COLO668 (cell line): ENCODE measurements at regions not wholly inside any gene's neighbourhood (a gene's known extent, or its start where the extent isn't known, plus 50 kb on each side); places are given as distances from the start of the nearest gene placed in this dataset.
"Not testable (repeated sequence)": the region's sequence is repeated elsewhere in the genome, so short reads cannot be mapped to it uniquely, and the experiment has no call there.

ENCODE experiments used
- DNase-seq: peaks from one replicate; lab custom pipeline; 2025; ENCODE audit not compliant: unreplicated experiment; lab: John Stamatoyannopoulos, UW

DNA sequence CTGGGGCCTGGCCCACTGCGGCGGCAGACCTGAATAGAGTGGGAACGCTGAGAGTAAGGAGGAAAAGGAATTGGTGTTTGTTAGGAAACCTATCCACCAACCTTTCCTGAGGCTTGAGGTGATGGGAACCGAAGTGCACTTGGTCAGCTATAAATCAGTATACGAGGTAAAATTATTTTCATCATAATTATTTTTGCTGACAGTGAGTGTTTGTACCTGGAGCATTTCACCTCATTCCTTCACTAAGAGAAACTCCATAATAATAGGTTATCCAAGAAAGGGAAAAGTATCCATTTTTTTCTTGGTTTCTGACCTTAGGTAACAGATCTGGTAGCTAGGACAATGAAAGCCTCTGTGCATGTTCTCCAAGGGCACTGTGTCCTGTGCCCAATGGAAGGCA lies 138.6 kb upstream of the RGPD4 start:
- DNase-seq = no peak

DNA sequence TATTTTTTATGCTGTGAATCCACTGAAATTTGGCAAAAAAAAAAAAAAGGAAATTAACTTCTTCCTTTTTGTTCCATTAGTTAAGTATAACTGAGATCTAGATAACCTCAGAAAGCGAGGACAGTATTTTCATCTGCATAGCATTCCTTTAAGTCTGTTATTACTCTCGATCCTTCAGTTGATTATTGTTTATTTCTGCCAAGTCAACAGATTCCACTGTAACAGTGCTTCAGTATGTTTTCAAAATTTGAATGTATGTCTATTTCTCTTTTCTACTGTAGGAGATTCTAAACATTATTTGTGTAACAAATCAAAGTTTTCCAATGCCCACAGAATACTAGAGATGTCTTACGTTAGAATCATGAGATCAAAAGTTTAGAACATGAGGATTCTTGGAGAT lies 133.1 kb upstream of the RGPD4 start:
- no peak for DNase-seq

DNA sequence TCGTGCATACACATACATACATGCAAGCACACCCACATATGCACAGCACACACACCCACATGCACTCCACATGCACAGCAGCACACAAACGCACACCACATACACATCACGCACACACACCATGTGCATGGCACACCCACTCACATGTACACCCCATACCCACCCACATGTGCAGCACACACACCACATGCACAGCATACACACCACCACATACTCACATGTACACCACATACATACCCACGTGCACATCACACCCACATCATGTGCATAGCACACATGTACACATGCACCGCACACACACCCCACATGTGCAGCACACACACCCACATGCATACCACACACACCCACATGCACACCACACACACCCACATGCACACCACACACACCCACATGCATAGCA lies 132.0 kb upstream of the RGPD4 start:
- DNase-seq = no peak

DNA sequence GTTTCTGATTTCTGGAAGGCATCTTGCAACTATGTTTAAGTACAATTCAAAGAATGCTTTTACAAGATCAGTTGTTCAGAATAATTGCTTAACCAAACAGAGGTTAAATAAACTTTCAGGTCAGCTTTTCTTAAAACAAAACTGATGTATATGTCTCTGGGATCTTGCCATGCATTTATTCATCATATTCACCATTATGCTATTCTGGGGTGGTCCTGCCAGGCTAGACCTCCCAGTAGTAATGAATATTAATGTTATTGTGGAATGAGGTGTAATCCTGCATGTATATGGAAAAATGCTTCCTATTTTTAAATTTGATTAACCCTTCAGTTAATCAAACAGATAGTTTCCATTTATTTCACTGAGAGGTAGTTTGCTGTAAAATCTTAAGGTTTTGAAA lies 129.3 kb upstream of the RGPD4 start:
- DNase-seq = no peak

DNA sequence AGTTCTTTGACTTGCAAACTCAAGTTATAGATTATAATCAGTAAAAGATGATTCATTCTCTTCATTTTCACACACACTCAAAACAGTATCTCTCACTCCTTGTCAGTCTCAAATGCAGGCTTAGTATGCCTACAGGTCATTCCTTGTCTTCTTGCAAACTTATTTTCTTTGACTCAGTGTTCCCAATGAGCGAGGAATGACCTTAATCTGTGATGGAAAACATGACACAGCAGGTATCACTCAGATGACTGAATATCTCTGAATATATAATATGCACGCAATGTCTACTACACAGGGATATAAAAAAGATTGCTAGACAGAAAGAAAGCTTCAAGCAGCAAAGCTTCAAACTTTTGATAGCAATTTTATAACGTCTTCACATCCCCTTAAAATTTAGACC lies 127.8 kb upstream of the RGPD4 start:
- no peak for DNase-seq

DNA sequence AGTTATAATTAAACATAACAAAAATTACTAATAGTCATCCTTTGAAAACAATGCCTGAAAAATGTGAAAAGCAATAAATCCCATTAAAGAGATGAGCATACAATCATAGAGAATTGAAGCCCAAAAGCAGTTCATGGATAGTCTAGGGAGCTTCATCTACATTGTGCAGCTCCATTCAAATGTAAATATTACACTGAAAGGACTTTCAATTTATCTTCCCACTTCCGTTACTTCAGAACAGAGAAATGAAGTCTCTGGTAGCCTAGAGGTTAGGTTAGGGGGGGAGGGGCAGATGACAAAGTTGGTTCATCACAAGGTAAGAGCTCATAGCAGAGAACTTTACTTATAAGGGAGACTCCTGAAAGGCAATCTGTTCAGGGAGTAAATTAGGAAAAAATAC lies 126.6 kb upstream of the RGPD4 start:
- no peak for DNase-seq

DNA sequence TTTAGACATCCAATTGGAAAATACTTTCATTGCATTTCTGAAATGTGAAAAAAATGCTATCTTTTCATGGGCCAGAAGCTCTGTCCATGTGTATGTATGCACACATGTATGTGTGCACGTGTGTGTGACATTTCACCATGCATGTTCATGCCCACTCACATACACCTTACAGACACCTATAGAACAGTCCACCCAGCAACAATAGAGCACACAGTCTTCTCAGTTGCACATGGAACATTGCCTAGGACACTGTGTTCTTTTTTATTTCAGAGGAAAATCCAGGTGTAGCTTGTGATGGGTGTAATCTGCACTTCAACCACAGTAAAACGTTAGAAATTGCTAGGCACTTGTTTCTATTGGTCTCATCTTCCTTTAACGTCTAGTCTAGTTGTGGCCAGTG lies 114.8 kb upstream of the RGPD4 start:
- DNase-seq = no peak

DNA sequence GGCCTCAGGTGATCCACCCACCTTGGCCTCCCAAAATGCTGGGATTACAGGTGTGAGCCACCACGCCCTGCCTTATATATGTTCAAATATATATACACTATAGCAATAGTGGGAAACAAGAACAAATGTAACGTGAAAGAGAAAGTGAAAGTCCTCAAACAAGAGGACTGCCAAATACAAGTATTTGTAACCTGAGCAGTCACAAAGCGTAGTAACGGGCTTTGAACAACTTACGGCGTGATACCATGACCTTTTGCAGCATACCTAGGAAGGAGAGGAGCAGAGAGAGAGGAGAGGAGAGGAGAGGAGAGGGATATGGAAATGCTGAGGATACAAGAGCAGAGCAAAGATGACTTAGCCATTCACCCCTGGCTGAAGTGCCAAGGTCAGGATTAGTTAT lies 113.8 kb upstream of the RGPD4 start:
- no peak for DNase-seq

DNA sequence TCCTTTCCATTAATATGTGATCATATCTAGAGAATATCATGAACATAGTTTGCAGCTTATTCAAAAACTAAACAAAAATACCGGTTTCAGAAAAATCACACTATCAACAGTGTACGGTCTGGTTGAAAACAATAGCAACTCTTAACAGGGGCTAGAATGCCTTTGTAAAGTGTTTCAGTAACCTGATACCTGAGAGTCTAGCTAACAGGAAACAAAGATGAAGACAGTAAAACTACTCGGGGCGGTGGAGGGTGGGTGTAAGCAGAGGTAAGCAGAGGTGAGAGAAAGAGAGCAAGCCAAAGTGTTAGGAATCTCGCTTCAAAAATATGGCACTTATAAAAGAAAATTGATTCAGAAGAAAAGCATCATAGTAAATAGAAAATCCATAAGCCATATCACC lies 109.0 kb upstream of the RGPD4 start:
- no peak for DNase-seq

DNA sequence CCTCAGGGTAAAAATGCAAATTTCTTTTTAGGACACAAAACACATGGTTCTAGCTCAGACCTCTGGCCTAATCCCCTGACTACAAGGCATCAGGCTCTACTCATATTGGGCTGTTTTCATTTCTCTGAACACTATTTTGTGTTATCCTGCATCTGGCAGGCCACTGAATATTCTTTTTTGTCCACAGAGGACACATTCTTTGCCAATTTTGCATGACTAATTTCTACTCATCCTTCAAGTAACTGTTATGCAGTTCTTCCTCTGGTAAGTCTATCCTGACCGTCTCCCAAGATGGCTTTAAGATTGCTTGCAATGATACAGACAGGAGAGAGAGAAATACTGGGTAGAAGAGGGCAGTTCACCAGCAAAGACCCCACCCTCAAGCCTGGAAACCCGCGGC lies 107.6 kb upstream of the RGPD4 start:
- no peak for DNase-seq

DNA sequence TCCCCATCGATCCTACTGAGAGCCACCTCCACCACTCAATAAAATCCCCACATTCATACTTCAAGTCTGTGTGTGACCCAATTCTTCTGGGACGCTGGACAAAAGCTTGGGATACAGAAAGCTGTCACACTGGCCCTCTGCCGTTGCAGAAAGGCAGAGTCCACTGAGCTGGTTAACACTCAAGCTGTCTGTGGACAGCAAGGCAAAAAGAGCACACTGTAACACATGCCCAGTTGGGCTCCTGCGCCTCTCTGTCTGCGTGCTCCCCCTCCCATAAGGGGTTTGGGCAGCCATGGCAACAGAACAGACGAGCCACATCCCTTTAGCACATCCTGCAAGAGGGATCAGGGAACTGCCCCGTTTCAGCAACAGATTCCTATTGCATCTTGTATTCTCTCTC lies 106.9 kb upstream of the RGPD4 start:
- DNase-seq = no peak

DNA sequence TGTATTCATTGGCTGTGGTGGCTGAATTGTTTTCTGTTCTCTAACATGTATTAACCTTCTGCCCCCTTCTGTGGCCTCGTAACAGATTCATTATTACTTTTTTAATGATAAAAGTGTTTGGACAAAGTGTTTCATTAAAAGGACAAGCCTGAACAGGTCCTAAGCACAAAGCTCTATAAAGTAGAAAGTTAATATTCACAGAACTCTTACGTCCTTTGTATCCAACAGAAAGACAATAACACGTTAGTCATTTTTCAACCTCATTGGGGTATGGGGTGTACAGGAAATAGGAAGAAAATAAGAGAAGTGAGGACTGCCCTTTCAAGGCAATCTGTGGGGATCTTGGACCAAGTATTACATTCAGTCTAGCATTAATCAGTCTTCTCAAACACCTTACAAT lies 105.5 kb upstream of the RGPD4 start:
- DNase-seq = no peak

DNA sequence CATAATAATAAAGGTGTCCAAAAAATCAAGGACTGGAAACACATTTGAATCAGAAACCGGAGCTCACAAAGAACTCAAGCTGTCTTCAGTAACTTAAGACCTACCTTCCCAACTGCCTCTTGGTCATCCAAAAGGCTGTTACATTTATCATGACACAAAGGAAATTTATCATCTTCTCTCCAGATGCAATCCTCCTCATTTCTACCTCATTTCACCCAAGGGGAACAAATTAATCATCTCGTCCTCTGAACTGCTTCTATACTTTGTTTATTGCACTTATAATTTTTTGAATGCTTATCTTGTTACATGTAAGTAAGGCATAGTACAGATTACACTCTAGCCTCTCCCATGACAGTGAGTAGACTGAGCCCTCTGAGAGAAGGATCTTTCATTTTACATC lies 105.1 kb upstream of the RGPD4 start:
- no peak for DNase-seq

DNA sequence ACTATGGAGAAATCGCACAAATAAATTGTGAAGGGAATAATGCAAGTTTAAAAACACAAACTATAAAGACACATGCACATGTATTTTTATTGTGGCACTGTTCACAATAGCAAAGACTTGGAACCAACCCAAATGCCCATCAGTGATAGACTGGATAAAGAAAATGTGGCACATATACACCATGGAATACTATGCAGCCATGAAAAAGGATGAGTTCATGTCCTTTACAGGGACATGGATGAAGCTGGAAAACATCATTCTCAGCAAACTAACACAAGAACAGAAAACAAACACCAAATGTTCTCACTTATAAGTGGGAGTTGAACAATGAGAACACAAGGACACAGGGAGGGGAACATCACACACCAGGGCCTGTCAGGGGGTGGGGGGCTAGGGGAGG lies 100.9 kb upstream of the RGPD4 start:
- not testable (repeated sequence) for DNase-seq

DNA sequence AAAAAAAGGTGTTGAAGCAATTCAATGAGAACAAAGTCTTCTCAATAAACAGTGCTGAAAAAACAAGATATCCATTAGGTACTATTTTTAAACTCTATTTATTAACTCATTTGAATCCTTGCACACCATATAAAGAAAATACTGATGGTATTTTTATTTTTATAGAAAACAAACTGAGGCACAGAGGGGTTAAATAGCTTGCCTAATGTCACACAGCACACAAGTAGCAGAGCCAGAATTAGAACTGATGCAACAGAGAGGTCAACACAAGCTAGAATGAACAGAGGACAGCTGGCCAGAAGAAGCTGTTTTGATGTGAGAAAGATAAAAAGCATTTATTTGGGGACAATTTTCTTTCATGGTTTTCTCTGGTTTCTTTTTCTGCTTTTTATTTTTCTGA lies 99.4 kb upstream of the RGPD4 start:
- no peak for DNase-seq

DNA sequence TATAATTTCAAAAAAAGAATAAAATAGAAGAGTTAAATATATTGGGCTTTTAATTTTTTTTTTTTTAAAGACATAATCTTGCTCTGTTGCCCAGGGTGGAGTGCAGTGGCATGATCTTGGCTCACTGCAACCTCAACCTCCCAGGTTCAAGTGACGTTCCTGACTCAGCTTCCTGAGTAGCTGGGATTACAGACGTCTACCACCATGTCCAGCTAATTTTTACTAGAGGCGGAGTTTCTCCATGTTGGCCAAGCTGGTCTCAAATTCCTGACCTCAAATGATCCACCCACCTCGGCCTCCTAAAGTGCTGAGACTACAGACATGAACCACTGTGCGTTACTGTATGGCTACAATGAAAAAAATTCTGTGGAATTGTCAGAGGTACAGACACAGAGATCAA lies 98.1 kb upstream of the RGPD4 start:
- no peak for DNase-seq

DNA sequence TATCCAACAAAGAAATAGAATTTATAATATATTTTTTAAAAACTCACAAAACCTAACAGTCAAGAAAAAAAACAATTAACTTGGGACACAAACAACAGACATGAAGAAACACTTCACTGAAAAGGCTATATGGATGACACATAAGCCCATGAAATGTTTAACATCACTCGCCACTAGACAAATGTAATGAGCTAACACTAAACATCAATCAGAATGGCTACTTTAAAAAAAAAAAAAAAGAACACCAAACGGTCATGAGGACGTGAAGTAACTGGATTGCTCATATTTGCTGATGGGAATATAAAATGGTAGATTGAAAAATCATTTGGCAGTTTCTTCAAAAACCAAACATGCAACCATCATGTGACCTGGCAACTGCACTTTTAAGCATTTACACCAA lies 97.3 kb upstream of the RGPD4 start:
- DNase-seq = no peak

DNA sequence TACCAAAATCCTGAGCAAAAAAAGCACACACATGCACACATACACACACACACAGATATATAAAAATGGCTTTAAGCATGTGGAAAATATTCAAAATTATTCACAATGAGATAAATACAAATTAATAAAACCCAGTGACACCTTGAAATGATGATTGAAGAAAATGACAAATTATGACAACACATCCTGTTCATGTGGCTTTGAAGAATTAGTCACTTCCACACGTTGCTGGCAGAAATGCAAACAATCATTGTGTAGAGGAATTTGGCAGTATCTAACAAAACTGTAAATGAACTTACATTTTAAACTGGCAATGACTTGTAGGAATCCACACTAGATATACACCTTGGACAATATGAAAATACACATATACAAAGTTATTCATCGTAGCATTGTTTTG lies 95.8 kb upstream of the RGPD4 start:
- DNase-seq = no peak

DNA sequence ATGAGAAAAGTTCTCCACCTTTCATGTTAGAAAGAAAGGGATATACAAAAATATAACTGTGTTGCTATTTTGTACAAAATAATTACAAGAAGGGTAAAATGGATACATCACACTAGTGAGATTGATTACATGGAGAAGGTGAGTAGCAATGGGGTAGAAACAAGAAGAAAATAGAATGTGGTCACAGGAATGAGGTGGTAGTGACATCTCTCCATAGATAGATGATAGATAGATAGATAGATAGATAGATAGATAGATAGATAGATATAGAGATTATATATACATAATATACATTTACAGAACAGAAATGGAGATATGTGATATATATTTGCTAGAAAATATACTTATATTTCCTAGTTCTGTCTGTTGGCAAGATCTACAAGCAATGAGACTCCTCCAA lies 95.3 kb upstream of the RGPD4 start:
- DNase-seq = no peak

DNA sequence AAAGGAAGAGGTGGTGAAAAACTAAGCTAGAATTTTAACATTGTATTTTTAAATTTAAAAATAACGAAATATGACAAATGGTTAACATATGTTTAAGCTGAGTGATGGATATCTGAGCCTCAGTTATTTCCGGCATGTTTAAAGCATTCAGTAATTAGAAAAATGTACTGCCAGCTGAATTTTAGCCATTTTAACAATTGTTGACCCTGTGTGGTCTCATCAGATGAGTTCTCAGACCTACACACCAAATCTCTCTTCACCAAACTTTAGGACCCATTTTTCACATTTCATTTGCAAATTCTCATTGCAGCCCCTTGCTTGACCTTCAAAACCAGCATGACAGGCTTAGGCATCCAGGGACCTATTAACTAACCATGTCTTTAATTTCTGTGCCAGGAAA lies 91.5 kb upstream of the RGPD4 start:
- DNase-seq = no peak

DNA sequence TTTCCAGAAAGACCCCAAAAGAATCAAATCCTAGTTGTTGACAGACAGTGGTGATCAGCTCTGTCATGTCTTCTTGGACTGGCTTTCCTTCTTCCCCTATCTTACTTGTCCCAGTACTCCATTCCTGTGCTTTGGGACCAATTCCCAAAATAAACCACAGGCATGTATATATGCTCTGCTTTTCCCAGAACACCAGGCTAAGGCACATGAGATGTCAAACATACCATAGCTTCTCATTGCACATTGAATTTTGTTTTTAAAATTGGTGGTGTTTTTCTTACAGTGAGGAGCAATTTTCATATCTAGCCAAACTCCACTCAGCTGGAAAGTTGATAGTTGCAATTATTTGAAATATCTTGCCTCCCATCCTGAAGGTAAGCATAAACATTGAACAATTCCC lies 88.9 kb upstream of the RGPD4 start:
- DNase-seq = no peak

DNA sequence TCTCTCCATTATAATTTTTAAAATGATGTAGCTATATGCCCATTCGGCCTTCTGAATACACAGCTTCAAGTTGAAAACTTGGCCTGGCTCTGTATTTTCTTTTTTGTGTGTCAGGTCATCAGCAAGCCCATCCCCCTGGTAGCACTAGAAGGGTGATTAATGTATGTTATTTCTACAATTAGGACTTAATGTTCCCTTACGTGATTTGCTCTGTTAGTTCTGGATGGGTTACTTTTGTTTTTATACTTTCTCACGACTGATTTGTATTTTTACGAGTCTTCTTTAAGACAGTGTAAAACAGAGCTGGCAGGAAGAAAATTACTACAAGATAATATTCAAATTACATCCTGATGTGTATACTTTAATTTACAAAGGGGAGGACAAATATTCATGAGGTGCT lies 88.4 kb upstream of the RGPD4 start:
- no peak for DNase-seq

DNA sequence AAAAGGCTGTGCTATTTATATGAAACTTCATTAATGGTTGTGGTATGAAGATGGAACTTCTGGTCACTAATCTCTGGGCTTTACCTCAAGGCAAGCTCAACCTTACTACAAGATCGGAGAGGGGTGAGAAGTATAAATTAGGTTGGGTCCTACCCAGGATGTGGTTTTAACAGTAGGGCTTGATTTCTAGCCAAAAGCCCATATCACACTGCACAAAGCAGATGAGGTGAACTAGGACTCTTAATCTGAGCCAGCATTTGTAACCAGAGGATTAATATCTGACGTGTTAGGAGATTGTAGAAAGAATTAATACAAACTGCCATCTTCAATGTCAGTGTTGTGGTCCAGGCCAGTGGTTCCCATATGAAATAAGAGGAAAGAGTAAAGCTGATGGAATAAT lies 86.4 kb upstream of the RGPD4 start:
- no peak for DNase-seq

DNA sequence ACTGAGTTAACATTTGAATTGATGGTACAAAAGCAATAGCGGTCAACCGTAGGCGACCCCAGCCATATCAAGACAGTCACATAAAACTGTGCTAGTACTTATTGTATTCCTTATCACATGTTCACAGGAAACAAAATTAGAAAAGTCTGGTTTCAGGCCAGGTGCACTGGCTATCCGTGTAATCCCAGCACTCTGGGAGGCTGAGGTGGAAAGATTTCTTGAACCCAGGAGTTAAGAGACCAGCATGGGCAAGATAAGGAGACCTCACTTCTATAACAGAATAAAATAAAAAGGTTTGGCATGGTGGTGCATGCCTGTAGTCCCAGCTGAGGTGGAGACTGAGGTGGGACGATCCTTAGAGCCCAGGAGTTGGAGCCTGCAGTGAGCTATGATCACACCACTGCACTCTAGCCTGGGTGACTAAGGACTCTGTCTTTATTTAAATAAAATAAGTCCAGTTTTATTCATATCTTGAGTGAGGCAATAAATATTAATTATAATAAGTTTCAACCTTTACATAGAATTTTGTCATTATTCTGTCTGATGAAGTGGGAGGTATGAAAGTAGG lies 84.1 kb upstream of the RGPD4 start:
- no peak for DNase-seq
